Epithelial cell of prostate (primary cell): ENCODE measurements at regions not wholly inside any gene's neighbourhood (a gene's known extent, or its start where the extent isn't known, plus 50 kb on each side); places are given as distances from the start of the nearest gene placed in this dataset.
"Not testable (repeated sequence)": the region's sequence is repeated elsewhere in the genome, so short reads cannot be mapped to it uniquely, and the experiment has no call there.

Experiments used
- DNase-seq: peaks from one replicate; pipeline ENCODE4 v3.0.0-alpha.2; 2011; ENCODE audit warnings: low read depth, low spot score
- H3K27ac ChIP-seq: fragments of 450-650 bp; 2 replicates; pipeline ENCODE4 v1.5.1; 2017; ENCODE audit warnings: mild to moderate bottlenecking

DNA sequence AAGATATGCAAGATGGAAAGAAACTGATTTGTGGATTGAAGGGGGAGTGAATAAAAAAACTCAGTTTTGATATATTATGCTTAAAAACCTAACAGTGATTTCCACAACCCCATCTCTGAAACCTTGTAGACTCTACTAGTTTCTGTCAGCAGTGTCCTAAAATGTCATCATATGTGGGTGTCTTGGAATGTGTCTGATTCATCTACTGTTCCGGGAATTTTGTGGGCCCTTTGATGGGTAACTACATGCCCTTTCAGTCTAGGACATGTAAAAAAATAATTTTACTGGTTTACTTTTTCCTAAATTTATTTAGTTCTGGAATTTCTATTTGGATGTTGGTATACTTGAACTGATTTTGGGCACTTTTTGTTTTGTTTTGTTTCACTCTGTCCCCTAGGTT is 118.9 kb upstream of the NMUR2 start:
- DNase-seq: no peak
- no peak overlapping the region for H3K27ac ChIP-seq

DNA sequence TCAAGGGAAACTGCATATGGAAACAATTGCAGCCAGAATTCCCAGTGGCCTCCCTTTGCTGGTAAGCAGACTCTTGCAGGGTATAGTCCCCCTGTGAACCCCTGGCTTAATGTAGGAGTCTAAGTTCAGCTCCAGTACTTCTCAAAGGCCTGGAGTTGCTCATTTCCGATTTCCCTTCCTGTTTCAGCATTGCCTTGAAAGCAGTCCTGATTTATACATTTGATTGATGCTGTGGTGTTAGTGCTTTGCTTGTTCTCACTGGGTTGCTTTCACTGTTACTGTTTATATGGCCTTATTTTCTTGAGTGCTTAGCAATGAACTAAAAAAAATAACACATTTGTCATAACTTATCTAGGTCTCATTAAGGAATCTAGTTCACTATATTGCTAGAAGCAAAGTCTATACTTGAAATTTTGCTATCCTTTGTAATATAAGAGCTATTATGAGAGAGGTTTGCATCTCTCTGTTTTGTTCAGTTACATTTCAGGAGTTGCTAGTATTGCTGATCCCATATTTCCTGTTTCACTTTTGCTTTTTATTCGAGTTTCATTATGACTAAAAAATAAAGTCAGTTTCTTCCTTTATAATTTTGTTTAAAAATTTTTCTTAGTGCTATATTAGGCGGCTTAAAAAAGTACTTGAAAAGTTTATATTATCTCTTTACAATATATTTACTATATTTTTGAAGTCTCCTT is 122.4 kb upstream of the NMUR2 start:
- no peak for DNase-seq
- no peak overlapping the region for H3K27ac ChIP-seq

DNA sequence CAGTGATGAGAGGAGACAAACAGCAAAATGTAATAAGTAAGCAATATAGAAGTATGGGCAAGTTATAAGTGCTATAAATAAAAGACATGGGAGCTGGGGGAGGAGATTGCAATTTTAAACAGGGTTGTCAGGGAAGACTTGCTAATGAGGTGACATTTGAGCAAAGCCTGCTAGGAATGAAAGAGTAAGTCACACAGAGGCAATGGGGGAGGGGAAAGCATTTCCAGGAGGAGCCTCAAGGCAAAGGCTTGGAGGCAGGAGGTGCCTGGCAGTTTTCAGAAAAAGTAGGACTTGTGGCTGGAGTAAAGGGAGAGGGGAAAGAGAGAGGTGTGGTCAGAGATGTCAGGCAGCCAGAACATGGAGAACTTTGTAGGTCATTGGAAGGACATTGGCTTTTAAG is 124.4 kb upstream of the NMUR2 start:
- DNase-seq: no peak
- H3K27ac ChIP-seq: no peak overlapping the region

DNA sequence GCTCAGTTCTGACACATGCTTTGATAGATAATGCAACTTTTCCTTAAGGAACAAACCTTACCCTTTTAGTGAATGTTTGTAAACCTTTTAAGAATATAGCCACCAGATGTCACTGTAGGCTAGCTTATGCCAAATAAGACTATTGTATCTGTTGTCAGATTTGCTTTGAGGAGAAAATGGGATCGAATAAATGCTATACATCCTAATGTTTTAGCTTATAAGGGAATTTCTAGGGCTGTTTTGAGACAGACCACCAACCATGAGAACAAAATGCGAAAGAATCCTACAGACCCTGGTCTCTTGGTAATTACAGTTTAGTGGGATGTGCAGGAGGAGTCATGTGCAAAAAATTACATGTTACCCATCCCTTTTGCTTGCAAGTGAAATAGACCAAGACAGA is 127.6 kb upstream of the NMUR2 start:
- no peak overlapping the region for H3K27ac ChIP-seq
- DNase-seq: no peak

DNA sequence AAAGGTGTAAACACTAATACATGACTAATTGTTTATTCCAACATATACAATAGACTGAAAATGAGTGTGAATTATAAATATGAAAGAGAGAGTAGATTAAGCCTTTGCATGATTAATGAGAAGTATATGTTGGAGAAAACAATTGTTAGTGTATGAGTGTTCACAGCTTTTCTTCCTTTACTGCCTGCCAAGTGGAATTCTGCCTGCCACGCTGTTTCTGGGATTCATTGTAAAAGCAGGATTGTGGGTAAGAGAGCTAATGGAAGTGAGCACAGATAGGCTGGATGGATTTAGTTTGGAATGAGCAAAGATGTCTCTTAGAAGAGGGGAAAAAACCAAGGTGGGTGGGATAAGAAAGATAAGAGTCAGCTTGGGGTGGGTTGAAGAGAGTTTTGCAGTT is 129.6 kb upstream of the NMUR2 start:
- no peak for DNase-seq
- H3K27ac ChIP-seq: no peak overlapping the region

DNA sequence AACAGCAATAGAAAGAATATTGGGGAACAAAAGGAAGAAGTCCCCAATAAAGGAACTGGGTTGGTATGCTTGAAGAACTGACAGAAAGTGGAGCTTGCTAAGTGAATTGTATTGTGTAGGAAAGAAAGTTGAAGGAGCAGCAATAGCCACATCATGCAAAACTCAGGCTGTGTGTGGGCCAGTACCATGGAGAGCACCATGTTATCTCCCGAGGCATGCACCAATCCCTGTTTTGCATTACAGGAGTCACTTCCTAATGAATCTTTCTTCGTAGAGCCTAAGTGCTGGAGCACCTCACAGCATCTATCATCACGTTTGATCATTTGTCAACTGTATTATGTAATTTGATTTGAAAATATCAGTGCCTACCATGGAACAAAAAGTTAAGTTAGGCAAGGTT is 137.7 kb upstream of the NMUR2 start:
- DNase-seq: no peak
- no peak overlapping the region for H3K27ac ChIP-seq

DNA sequence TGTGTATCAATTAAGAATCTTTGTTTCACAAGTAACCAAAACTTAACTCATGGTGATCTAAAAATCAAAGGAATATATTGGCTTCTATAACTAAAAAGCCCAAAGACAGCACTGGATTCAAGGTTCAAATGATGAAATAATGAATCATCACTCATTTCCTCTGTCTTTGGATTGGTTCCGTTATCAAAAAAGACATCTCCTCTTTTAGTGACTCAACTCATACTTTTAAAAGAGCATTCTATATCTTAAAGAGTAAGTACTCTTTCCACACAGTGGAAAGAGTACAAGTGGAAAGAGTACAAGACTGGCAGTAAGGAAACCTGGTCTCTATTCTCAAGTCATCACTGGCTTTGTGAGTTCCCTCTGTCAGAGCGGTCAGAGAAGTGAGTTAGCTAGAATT is 141.4 kb upstream of the NMUR2 start:
- H3K27ac ChIP-seq: no peak overlapping the region
- DNase-seq: no peak

DNA sequence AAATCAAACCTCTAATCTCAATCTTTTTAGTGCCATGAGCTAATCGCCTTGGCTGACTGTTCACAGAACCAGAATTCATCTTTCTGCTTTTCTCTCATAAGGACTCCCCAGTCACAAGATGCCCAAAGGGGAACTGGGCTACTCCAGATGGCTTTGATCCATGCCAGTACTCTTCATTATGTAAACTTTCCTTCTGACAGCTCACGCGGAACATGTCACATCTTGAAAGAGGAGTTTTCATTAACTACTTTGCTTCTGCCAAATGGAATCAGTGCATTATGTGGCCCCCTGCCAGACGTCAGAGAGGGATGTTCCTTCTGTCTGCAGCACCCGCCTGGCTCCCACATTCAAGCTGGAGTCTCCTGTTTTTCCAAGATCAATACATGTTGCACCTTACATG is 142.1 kb upstream of the NMUR2 start:
- DNase-seq: no peak
- H3K27ac ChIP-seq: no peak overlapping the region

DNA sequence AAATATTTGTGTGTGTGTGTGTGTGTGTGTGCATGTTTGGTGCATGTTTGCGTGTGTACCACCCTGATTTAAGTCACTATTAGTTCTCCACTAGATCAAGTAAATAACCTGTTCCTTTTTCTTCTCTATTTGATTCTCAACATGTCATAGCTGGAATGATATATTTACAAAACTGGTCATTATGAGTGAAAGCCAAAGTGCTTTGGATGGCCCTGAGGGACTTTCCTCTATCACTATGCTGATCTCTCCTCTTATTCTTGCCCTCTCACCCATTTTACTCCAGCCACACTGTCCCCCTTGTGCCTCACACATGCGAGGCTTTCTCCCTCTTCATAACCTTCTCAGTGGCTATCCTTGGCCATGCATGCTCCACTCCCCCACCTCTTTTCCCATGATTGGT is 144.6 kb upstream of the NMUR2 start:
- H3K27ac ChIP-seq: no peak overlapping the region
- no peak for DNase-seq

DNA sequence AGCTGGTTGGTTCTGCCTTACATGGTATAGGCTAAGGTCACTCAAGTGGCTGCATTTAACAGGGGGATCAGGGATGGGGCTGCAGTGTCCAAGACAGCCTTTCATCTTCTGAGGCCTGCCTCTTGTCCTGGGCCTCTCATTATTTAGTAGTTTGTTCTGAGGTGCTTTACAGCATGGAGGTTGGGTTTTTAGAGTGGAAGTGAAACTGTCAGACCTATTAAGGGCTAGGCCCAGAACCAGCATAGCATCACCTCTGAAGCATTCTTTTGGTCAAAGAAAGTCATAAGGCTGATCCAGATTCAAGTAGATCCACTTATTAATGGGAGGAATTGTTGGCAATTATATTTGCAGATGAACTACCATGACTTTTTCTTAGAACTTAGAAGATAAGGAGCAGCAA is 146.0 kb upstream of the NMUR2 start:
- DNase-seq: no peak
- no peak overlapping the region for H3K27ac ChIP-seq

DNA sequence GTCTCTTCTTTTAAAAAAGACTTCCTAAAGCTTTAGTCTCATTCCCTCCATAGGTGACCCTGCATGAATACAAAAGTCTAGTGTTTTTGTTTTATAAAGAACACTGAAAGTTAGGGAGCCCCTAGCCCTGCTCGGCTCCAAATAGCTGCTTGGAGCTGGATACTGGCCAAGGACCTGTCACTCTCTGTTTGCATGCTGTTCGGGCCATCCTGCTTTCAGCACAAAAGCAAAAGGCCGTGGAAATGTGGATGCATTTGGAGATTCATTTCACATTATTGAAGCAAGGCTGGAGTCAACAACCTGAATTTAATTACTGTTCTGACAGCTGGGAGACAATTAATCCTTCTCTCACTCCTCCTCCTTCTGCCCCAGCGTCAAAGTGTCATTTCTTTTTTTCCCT is 151.7 kb upstream of the NMUR2 start:
- DNase-seq: no peak
- H3K27ac ChIP-seq: no peak overlapping the region

DNA sequence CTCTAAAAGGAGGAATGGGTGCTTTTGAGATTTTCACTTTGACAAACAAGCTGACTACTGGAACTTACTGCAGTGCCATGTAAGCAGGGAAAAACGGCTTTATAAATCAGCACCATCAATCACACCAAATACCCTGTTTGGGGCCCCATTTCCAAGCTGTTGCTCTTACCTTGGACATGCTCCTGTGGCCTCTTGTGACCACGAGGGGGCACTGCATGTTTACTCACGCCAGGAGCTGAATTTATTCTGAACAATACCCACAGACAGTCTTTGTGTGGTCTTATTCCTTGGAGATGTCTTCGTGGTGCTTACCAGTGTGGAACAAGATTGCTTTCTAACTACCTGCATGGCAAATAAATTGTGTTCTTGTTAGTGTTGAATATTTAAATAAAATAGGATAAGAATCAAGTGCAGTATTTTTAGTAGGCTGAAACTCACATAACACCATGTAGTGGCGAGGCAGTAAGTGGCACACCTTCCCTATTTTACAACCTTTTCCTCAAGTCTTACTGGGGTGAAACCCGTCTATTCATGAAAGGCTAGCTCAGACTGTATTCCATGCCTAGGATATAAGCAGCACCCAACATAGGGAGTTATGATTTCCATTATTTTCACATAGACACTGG is 155.5 kb upstream of the NMUR2 start:
- no peak for DNase-seq
- no peak overlapping the region for H3K27ac ChIP-seq

DNA sequence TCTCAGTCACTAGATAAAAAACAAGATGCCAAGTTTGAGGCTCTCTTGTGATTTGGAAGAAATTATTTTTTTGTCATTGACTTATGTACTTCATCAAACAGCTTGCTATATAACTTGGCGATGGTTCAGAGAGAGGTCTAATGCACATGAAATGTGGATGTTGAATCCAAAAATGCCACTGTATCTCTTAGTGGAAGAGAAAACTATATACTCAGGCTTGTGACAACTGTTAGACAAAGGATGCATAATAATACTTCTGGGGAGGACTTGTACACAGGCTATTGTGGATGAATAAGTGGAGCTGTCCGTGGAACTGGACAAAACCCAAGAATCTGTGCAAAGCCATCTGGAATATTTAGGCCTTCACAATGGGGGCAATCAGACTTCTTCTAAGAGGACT is 162.9 kb upstream of the NMUR2 start:
- no peak for DNase-seq
- H3K27ac ChIP-seq: no peak overlapping the region

DNA sequence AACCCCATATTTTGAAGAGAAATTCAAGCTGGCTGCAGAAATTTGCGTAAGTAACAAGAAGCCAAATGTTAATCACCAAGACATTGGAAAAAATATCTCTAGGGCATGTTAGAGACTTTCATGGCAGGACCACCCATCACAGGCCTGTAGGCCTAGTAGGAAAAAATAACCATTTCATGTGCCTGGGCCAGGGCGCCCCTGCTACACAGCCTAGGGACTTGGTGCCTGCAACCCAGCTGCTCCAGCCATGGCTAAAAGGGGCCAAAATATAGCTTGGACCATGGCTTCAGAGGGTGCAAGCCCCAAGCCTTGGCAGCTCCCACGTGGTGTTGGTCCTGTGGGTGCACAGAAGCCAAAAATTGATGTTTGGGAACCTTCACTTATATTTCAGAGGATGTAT is 167.7 kb upstream of the NMUR2 start:
- no peak overlapping the region for H3K27ac ChIP-seq
- DNase-seq: no peak

DNA sequence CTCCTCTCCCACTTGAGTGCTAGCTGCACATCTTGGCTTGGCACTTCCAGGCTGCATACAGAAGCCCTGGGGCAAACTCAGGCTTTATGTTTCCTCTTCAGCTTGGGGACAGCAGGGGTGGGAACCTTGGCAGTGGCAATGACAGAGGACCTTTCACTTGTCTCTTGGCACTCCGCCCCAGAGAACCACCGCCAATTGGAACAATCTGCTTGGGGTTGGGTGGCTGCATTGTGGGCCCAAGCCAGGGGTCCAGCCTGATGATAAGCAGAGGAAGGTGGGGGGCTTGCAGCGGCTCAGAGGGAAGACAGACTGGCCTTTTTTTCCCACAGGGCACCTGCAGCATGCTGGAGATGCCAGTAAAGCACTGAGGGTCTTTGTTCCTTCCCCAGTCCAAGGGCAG is 179.0 kb upstream of the NMUR2 start:
- H3K27ac ChIP-seq: no peak overlapping the region
- DNase-seq: no peak

DNA sequence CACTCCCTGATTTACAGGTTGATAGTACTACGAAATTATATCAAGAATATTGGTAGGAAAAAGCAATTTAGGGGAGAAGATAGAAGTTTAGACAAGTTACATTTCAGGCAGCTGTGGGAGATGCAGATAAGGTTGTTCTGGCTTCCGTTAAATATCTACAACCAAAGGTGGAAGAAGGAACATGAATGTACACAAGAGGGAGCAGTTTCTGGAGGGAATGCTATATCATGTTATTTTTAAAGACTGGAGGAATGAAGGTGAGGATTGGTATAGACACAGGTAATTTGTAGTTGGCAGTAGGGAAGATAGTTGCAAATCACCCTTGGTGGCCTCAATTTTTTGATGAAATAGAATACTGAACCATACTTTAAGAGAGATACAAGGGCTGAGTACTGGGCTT is 187.3 kb upstream of the NMUR2 start:
- H3K27ac ChIP-seq: no peak overlapping the region
- no peak for DNase-seq

DNA sequence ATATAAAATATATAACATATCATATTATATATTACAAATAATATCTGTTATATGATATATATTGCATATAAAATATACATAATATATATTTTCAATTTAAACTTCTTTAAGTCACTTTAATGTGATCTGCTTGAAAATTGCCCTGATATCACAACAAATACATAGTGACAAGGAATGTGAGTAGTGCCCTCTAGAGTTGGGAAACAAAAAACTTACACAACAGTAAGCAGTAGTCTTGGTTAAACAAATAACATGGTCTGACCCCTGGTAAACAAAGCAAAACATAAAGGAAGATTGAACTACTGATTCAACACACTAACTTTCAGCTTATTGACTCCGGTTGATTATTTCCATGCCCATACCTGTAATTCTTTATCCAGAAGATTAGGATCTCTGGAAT is 188.3 kb upstream of the NMUR2 start:
- H3K27ac ChIP-seq: no peak overlapping the region

DNA sequence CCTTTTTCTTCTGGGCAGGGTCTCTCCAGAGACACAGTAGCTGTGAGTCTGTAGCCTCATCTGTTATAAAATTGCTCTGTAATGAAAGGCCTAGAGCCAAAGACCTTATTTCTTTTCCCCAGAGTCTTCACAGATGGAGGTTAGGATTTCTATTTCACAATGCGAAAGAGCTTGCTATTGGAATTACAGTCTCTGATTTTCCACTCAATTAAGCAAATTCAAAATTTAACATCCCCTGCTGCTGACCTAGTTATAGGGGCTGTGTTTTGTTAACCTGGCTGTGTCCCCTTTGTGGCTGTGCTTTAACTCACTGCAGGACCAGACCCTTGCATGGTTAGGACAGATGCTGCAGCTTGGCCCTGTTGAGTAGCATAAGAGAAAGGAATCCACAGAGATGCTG is 190.3 kb upstream of the NMUR2 start:
- no peak overlapping the region for H3K27ac ChIP-seq
- no peak for DNase-seq

More for the DNA sequence above, 188.3 kb upstream of the NMUR2 start:
- no peak for DNase-seq

DNA sequence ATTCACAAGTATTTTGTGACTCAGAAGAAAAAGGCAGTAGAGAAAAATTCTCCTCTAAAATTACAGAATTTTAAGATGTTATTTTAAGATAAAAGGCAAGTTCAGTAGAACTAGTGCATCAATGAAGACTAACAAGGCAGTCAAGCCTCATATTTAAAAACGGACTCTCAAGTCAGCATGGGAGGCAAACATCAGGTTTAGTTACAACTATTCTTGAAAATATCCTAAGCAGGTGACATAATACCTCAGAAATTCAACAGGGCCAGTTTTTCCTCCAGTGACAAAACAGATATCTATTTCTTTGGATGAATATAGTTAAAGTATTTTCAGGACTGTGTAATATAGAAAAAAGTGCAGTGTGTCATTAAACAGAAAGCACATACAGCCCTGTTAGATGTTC is 194.0 kb upstream of the NMUR2 start:
- DNase-seq: no peak
- H3K27ac ChIP-seq: no peak overlapping the region

DNA sequence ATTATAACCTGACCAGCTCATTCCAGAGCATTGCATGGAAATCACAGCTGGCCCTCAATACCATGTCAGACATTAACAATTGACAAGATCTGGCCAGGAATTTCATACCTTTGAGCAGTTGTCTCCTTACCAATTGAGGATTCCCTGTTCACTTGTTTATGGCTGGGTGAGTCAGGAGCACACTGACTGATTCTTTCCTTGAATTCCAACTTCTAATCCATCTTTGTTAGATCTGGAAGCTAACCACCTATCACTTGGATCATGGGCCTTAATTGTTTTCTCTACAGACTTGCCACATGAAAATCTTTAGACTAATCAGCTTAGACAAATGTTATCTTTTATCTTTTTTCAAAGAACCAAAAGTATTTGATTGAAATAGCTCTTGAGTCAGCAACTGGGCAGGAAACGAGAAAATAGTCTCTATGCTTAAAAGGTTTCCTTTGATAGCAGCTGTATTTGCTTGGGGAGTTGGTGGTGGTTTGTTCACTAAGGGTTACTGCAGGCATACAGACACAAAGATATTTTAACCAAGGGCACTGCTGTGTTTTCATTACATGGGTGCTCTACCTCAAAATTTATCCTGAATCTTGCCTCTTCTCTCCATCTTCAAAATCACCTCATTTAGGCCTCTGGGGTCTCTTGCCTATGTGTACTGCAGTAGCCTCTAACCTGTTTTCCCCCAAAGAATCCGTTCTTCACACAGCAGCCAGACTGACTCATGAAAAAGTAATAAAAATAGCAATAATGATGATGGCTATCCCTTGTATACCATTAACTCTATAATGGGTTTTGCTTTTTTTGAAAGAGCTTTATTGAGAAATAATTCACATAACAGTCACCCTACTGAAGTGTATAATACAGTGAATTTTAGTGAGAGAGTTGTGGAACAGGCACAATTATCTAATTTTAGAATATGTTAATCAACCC is 197.0 kb upstream of the NMUR2 start:
- DNase-seq: no peak

DNA sequence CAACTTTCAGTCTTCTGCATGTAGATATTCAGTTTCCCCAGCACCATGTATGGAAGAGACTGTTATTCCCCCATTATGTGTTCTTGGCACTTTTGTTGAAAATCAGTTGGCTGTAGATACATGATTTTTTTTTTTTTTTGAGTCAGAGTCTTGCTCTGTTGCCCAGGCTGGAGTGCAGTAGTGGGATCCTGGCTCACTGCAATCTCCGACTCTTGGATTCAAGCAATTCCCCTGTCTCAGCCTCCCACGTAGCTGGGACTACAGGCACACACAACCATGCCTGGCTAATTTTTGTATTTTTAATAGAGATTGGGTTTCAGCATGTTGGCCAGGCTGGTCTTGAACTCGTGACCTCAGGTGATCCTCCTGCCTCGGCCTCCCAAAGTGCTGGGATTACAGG is 201.0 kb upstream of the NMUR2 start:
- DNase-seq, H3K27ac ChIP-seq: not testable (repeated sequence)

More for the DNA sequence above, 197.0 kb upstream of the NMUR2 start:
- H3K27ac ChIP-seq: no peak overlapping the region
